Hepatocyte (in vitro differentiated cells): ENCODE measurements at regions not wholly inside any gene's neighbourhood (a gene's known extent, or its start where the extent isn't known, plus 50 kb on each side); places are given as distances from the start of the nearest gene placed in this dataset.

Experiments used
- DNase-seq: peaks from one replicate; pipeline ENCODE4 v3.0.0-alpha.2; 2016; ENCODE audit warnings: low spot score
- H2AFZ ChIP-seq: fragments of 200-600 bp; sonication (generic); 2 replicates; pipeline ENCODE4 v1.6.0; 2016; ENCODE audit warnings: antibody characterized with exemption, mild to moderate bottlenecking
- H3K27ac ChIP-seq: fragments of 200-600 bp; sonication (generic); 2 replicates; pipeline ENCODE4 v1.5.1; 2016; ENCODE audit warnings: mild to moderate bottlenecking
- H3K27me3 ChIP-seq: fragments of 200-600 bp; sonication (generic); 2 replicates; pipeline ENCODE4 v1.6.1; 2016
- H3K36me3 ChIP-seq: fragments of 200-600 bp; sonication (generic); replicated peaks from 2 replicates; pipeline ENCODE4 v1.5.1; 2016; ENCODE audit warnings: low read depth; ENCODE audit not compliant: insufficient read depth
- H3K4me1 ChIP-seq: fragments of 200-600 bp; sonication (generic); 2 replicates; pipeline ENCODE4 v1.5.1; 2016; ENCODE audit warnings: mild to moderate bottlenecking, moderate library complexity; ENCODE audit not compliant: insufficient read depth
- H3K4me2 ChIP-seq: fragments of 200-600 bp; sonication (generic); 2 replicates; pipeline ENCODE4 v1.6.0; 2016
- H3K4me3 ChIP-seq: fragments of 200-600 bp; sonication (generic); 2 replicates; pipeline ENCODE4 v1.5.1; 2016; ENCODE audit warnings: mild to moderate bottlenecking
- H3K79me2 ChIP-seq: fragments of 200-600 bp; sonication (generic); 2 replicates; pipeline ENCODE4 v1.6.0; 2017; ENCODE audit warnings: mild to moderate bottlenecking
- H3K9me2 ChIP-seq: fragments of 200-600 bp; sonication (generic); replicated peaks from 2 replicates; pipeline ENCODE4 v1.6.0; 2017; ENCODE audit warnings: mild to moderate bottlenecking; ENCODE audit not compliant: insufficient read depth
- H3K9me3 ChIP-seq: fragments of 200-600 bp; sonication (generic); 2 replicates; pipeline ENCODE4 v1.5.1; 2016; ENCODE audit warnings: low read depth, mild to moderate bottlenecking
- H4K20me1 ChIP-seq: fragments of 200-600 bp; sonication (generic); 2 replicates; pipeline ENCODE4 v1.6.0; 2016; ENCODE audit warnings: mild to moderate bottlenecking; ENCODE audit not compliant: insufficient read depth, poor library complexity, severe bottlenecking
- CTCF ChIP-seq: fragments of 200-600 bp; sonication (generic); IDR thresholded peaks from 2 replicates; pipeline ENCODE4 v1.5.1; 2016; ENCODE audit warnings: antibody characterized with exemption, mild to moderate bottlenecking; ENCODE audit not compliant: poor library complexity
- EZH2 ChIP-seq: fragments of 200-600 bp; sonication (generic); IDR thresholded peaks from 2 replicates; pipeline ENCODE4 v1.6.1; 2016; ENCODE audit warnings: antibody characterized with exemption, mild to moderate bottlenecking, borderline replicate concordance
- EZH2phosphoT487 ChIP-seq: fragments of 200-600 bp; sonication (generic); IDR thresholded peaks from one replicate; pipeline ENCODE4 v1.6.1; 2018; ENCODE audit warnings: antibody characterized with exemption, mild to moderate bottlenecking, low read depth, moderate library complexity; ENCODE audit not compliant: unreplicated experiment, severe bottlenecking
- WGBS: methylation state at CpG from one replicate; pipeline ENCODE4 v1.1.6; 2016; ENCODE audit warnings: low lambda C conversion rate; ENCODE audit errors: missing lambda C conversion rate; 5-methylcytosine and 5-hydroxymethylcytosine counted together

- H3K9me2 ChIP-seq, result no peaks in the 10 kb centered on the region
- peaks cover 15% of the 10 kb centered on the region for H3K4me1 ChIP-seq
- no peaks in the 10 kb centered on the region for H3K9me3 ChIP-seq
- H3K27ac ChIP-seq, result peak overlapping the region; percentile 29
- peak overlapping the region; percentile 37 for H3K4me2 ChIP-seq
- peak; percentile 76 for DNase-seq
- no peaks in the 10 kb centered on the region for H3K27me3 ChIP-seq
- WGBS, result 30% methylated on average over 14 of the region's 18 CpGs
- no peaks in the 10 kb centered on the region for H4K20me1 ChIP-seq
- H3K4me3 ChIP-seq, result no peak overlapping the region
- H2AFZ ChIP-seq, result no peak overlapping the region
- no peak for TF ChIP-seq EZH2
- TF ChIP-seq EZH2phosphoT487, result no peak
- TF ChIP-seq CTCF, result no peak
- no peaks in the 10 kb centered on the region for H3K36me3 ChIP-seq
- H3K79me2 ChIP-seq, result no peaks in the 10 kb centered on the region
Measured at GRCh38 chr1:30816211-30817076, 58.9 kb upstream of the LAPTM5 start.

- Histone ChIP-seq H4K20me1 (no peaks in the 10 kb centered on the region), H3K79me2 (no peaks in the 10 kb centered on the region), H3K4me1 (peaks cover 14% of the 10 kb centered on the region), H3K36me3 (no peaks in the 10 kb centered on the region), H2AFZ (no peak overlapping the region), H3K27ac (no peak overlapping the region), H3K4me3 (no peak overlapping the region), H3K4me2 (no peak overlapping the region), H3K27me3 (no peaks in the 10 kb centered on the region), H3K9me3 (no peaks in the 10 kb centered on the region), H3K9me2 (no peaks in the 10 kb centered on the region)
- WGBS, result 87% methylated on average over 8 of the region's 8 CpGs
- no peak for DNase-seq
- no peak for TF ChIP-seq EZH2
- TF ChIP-seq CTCF, result no peak
- TF ChIP-seq EZH2phosphoT487, result no peak
Measured at GRCh38 chr1:30815556-30815955, 58.0 kb upstream of the LAPTM5 start.

GRCh38 chr1:30814292-30814691, 56.7 kb upstream of the LAPTM5 start:
- H3K79me2 ChIP-seq, result no peaks in the 10 kb centered on the region
- no peaks in the 10 kb centered on the region for H3K9me2 ChIP-seq
- H3K27me3 ChIP-seq, result no peaks in the 10 kb centered on the region
- no peak for DNase-seq
- no peaks in the 10 kb centered on the region for H3K36me3 ChIP-seq
- H3K4me2 ChIP-seq, result no peak overlapping the region
- H2AFZ ChIP-seq, result no peak overlapping the region
- H3K4me1 ChIP-seq, result peaks cover 20% of the 10 kb centered on the region
- no peak overlapping the region for H3K4me3 ChIP-seq
- H3K9me3 ChIP-seq, result no peaks in the 10 kb centered on the region
- TF ChIP-seq EZH2 (no peak), CTCF (no peak), EZH2phosphoT487 (no peak)
- no peak overlapping the region for H3K27ac ChIP-seq
- H4K20me1 ChIP-seq, result no peaks in the 10 kb centered on the region
